ENCODE measurements at regions not wholly inside any gene's neighbourhood (a gene's known extent, or its start where the extent isn't known, plus 50 kb on each side); places are given as distances from the start of the nearest gene placed in this dataset.
A peak's percentile ranks its signal among the peaks of the same experiment; 100 is the strongest.

DNA sequence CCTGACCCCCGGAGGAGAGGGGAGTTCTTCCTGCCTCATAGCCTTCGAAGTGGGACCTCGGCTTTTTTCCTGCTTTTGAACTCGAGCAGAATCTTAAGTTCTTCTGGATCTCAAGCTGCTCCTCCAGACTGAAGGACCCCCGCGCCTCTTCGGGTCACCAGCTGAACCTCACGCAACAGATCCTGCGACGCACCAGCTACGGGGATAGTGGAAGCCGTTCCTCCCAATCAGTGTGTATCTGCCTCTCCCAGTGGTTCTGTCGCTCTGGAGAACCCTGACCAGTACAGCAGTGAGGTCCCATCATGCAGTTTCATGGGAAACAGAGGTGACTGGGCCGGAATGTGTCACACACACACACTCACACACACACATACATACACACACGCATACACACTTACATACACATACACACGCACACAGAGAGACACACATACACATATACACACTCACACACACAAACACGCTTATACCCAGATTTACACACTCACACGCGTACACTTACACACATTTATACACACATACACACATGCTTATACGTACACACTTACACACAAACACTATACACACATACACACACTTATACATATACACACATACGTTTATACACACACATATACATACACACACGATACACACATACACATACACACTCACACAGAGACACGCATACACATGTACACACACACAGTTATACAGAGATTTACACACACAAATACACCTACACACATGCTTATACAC, 170.0 kb downstream of the TTLL2 start:
- DNase-seq: no peak

DNA sequence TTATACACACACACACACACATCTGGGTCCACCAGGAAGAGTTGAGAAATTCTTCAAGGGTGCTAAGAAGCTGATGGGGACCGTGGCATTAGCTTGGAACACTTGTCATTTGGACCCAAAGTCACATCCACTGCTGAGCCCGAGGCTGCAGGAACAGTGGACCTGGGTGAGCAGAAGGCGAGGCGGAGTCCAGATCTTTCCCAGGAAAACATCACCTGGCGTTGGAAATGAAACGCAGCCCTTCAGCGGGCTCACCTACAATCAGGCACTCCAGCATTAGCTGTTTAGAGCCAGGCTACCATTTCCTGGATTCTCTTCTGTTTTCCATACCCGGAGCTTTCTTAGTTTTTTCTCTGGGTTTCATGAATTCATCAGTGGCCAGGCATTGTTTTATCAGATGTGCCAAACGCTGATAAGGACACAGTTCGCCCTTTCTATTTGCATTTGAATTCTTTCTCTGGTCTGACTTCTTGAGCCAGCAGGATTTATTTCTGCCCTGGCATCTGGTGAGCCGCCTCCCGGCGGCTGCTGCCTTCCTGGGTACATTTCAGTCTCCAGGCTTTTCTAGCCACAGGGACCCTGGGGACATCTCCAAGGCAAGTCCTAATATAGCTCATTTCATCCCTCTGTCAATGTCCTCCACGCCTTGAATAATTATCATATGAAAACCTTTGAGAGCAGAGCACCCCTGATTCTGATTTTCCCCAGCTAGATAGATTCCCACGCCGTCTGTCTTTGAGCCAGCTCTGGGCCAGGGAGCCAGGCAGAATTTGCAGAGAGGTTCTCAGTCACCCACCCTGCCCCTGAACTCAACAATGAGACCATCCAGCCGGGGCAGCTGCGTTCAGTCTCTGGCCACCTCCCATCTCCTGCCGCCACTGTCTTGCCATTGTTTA, 170.9 kb downstream of the TTLL2 start:
- peak; percentile 5 for DNase-seq

DNA sequence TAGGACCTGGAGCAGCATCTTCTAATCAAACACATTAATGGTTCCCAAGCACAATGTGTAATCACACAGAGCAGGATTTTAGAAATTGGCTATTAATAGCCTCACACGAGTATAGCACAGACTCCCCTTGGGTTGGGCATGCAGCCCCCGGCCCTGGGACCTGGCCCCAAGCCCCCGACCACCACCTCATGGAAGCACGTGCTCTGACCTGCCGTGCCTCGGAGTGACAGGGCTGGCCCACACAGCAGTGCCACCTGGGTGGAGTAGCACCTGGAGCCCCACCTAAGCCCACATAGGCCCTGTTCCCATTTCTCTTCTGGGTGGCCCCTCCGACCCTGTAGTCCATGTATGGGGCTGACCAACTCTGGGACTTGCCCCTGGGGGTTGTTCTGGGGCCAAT, 171.8 kb downstream of the TTLL2 start:
- no peak for DNase-seq

DNA sequence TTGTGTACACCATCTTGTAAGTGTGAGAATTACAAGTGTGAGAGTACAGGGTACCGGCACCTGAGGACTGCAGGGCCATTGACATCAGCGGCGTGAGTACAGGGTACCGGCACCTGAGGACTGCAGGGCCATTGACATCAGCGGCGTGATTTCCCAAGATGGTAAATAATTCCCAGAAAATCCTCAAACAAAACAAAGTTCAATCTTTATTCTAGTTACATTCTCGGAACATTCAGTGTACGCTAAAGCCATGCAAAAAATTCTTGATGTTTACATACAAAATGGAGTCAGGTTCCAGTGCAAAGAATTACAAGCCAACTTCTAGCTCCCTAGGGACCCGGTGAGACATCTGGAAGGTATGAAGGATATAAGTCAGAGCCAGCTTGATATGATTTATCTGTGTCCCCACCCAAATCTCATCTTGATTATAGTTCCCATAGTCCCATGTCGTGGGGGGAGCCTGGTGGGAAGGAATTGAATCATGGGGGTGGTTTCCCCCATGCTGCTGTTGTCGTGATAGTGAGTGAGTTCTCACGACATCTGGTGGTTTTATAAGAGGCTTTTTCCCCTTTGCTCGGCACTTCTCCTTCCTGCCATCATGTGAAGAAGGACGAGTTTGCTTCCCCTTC, 172.7 kb downstream of the TTLL2 start:
- peak; percentile 37 for DNase-seq

DNA sequence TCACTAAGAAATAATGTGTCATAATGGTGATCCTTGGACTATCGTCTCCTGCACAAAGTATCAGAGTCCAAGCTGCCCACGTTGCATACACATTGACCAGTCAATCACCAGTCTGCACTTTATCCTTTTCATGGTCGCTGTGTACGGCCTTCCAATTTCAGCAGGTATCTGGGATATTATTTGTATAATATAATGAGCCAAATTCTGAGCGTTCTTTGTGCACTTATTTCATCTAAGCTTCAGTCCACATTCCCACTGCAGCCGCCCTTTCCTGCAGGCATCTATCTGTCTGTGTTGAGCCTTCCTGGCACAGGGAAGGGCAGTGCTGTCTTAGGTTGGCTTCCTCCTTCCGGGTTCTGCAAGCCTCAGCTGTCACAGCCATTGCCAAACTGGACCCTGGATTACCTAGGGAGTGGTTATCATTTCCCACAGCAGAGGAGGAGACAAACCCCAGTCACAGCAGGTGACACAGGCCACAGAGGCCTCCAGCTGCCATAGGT, 174.3 kb downstream of the TTLL2 start:
- DNase-seq: no peak

DNA sequence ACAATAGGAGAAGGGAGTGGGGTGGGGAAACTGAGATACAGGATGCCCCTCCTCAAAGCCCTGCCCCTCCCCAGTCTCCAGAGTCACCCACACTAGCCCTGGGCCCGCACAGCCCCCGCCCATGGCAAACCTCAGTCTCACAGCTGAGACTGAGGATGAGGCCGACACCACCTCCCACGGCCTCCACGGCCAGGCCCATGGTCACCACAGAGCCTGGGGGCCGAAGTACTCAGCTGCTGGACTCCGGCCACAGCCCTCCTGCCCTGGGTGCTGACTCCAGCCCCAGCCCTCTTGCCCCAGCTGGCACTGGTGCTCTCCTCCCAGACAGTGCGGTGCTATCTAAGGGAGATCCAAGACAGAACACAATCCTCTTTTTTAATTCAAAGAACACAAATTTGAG, 176.1 kb downstream of the TTLL2 start:
- no peak for DNase-seq

DNA sequence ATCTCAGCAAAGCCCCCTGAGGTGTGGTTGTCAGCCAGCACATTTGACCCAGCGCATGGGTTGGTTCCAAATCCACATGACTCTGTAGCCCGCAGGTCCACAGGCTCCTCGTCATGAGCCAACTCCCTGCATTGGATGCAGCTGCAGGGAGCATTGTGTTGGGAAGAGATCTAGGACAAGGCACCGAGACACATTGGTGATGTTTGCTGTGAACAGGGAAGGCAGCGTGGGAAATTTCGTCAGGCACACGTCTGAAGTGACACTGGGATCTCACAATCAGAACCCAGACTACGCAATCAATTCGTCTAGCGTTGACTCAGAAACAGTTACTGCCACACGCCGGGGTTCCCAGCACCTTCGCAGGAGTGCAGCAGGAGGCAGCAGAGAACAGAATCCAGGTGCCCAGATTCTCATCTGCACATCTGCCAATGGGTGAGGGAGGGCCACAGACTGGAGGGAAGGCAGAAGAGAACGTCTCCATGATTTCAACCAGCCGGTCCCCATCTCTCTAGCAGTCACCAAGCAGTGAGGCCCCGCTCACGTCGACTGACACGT, 177.0 kb downstream of the TTLL2 start:
- peak; percentile 63 for DNase-seq

DNA sequence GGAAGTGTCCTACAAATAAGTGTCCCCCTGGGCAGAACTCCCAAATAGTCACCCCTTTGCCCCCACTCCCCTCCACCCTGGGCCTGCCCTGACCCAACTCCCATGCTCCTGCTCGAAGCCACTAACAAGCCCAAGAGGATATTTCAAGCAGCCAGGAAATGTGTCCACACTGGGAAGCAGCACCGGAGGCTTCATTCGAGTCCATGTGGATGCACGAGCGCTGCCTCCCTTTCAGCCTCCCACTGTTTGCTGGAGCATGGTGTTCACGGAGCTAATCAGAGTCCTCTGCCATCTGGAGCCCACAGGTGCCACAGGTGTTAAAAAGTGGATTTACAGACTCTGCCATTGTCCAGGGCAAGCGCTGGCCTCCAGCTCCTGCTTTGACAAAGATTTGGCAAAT, 177.6 kb downstream of the TTLL2 start:
- DNase-seq: no peak

DNA sequence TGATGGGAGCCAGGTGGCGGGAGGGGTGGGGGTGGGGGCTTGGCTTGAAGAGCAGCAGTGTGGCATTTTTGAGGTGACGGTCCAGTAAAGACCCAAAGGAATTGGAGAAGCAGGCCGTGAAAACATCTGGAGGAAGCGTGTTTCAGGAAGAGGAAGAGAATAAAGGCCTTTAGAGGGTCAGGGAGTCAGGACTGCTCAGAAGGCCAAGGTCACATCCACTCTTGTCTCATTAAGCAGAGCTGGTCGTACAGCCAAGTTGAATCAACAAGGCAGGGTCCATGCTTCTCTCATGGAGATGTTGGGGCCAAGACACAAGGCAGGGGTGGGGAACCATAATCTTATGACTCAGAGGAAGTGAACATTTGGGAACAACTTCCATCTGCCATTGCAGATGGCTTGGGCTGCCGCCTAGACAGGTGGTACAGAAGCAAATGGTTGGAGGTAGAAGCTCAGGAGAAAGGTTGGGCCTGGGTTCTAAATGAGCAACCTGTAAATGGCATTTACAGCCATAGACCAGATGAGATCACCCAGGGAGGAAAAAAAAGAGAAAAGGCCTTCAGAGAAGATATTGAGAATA, 179.6 kb downstream of the TTLL2 start:
- DNase-seq: no peak

DNA sequence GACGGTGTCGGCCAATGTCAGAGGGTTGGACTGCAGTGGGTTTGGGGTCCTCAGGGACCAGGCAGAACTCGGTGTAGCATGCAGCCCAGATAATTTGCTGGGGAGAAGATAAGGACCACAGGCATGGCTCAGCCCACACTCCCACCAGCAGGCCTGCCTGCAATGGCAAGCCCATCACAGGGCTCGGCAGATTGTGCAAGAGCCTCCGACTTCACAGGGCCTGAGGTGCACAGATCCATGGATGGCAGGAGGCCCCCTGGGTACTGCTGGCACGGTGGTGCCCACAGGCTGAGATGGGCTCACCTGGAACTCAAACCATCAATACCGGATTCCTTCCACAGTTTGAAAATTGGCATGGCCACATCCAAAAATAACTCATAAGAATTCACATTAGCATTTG, 180.3 kb downstream of the TTLL2 start:
- no peak for DNase-seq

DNA sequence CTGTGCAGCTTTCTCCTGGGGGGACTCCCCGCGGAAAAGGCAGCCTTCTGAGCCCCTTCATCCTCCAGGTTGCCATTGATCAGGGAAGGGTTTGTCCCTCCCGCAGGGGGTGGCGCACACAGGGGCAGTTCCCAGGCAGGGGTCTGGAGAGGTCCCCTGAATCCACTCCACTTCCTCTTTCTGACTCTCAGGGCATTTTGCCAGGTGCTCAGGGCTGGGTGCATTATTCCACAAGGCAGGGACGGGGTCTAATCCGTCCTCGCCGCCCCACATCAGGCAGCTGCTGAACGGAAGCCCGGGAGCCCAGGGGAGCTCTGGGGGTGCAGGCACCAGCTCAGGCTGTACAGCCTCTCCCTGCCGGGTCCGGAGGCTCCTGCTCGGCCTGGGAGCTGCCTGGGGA, 180.9 kb downstream of the TTLL2 start:
- DNase-seq: no peak

DNA sequence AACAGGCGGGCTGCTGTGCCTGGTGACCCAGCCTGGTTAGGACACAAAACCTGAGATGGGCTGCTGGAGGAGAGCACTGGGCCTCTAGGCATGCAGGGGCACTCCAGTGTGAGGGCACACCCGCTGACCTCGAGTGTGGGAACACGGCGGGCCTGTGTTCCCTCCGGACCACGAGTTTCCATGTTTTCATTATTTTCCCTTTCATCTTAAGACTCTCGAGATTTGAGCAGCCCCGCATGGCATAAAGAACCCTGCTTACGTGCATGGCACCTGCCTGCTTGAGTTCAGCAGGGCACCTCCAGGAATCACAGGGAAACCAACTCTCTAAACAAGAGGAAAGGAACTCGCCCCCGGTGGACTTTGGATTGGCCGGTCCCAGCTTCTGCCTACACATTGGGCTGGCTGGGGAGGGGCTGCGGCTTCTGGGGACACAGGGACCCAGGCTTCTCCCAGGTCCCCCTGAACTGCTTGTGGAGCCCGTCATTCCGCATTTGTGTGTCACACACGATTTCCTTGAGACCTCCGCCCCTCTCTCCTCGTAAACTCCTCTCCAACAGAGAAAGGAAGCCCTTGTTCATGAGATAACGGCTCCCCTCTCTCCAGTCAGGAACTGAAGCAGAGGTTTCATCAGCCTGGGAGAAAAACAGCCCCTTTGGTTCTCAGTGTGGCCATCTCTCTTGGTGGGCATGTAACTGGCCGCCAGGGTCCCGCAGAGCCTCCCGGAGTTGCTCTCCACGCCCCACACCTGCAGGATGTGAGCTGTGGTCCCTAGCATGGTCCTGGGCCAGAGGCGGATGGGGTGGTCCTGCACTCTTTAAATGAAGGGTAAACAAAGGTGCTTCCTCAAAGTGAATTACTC, 181.8 kb downstream of the TTLL2 start:
- no peak for DNase-seq

DNA sequence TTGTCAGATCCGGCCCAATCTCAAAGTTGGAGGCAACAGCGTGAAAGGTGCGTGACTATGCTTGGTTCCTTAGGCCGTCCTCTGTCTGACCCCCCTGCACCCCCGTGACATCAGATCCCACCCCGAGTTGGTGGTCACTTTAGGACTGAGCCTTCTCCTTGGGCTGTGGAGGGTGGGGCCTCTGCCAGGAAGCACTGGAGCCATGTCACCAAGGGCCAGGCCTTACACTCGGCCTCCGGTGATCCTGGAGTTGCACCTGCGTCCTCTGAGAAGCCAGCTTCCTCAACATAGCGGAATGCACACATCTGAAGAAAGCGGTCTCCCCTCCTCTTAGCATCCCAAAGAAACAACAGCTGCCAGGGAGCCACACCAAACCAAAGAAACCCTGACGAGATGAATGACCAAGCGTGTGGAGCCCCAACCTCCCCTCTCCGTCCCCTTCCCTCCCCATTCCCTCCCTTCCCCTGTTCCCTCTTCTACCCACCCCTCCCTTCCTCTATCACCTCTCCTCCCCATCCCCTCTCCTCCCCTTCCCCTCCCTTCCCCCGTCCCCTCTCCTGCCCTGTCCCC, 182.6 kb downstream of the TTLL2 start:
- no peak for DNase-seq

DNA sequence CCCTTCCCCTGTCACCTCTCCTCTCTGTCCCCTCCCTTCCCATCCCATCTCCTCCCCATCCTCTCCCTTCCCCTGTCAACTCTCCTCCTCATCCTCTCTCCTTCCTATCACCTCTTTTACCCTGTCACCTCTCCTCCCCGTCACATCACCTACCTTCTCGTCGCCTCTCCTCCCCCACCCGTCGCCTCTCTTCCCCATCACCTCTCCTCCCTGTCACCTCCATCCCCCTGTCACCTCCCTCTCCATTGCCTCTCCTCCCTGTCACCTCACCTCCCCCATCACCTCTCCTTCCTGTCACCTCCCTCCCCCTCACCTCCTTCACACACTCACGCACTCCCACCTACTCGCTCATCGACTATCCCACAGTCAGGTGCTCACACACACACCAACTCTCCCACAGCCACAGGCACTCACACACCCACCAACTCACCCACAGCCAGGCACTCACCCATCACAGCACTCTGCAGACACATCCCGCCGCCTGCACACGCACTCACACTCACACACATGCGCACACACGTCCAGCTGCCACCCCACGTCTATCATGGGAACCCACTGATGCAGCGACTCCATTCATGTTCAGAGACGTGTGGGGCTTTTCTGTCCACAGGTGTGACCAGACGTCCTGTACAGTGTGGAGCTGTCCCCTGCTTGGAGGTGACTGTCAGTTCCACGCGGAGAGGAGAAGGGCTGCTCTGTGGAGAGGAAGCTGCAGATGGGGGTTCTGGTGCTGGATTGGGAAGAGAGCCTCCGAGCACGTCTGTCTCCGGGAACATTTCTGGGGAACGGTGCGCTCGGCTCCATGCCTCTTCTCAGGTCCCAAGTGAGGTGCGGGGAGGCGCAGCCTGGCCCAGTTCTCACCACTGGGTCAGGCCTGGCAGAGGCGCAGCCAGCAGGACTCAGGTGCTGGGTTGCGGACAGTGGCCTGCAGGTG, 184.3 kb downstream of the TTLL2 start:
- no peak for DNase-seq

DNA sequence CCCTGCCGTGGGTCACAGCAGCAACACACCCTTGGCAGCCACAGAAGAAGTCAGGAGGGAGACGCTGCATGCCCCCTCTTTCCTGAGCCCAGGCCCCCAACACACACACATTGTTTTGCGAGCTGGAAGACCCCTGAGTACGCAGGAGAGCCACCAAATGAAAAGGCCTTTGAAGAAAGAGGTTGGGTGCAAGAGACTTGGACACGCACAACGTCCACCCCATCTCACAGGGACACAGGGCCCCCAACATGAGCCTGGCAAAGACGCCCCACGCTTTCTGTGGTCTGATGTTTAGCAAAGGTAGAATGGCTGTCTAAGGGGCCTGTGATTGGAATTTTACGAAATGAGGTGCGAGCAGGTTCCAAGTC, 185.0 kb downstream of the TTLL2 start:
- DNase-seq: no peak

DNA sequence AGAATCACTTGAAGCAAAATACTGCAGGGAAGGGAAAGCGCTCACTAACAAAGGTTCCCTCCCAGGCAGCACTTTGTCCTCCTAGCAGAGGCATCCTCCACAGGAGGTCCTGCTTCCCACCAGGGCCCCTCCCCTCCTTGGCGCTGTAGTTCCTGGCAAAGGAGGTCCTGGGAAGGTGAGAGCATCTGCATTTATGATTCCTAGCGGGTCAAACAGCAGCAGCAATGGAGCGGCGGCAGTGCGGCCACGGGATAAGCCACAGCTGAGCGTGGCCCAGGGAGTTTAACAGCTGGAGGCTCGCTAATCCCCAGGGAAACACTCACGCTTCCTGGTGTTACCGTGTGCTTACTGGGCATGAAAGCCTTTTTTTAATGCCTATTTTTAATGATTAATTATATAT, 185.8 kb downstream of the TTLL2 start:
- peak; percentile 83 for DNase-seq

DNA sequence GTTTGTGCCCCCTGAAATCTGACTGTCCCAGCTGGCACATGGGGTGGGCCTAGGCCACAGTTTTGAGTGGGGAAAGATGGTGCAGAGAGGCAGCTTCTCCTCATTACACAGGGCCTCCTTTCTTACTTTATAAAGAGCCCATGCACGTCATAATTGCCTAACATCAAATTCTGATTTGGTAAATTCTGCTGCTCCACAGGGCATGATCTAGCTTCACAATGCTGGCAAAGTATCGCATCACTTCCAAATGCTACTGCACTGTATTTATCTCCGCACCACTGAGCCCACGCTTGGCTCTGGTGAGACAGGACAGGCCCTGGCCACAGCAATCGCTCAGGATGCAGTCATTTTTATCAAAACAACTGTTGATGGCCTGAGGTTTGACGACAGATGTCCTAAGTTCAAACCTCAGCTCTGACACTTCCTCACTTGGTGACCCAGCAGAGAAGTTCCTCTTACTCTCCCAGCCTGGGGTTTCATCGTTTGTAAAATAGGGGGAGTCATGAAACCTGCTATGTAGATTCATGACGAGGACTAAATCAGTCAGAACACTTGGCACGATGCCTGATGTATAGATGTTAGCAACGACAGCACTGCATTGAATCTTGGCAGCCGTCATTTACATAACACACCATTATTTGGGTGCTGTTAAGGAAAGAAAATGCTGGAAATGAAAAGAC, 187.9 kb downstream of the TTLL2 start:
- DNase-seq: no peak

DNA sequence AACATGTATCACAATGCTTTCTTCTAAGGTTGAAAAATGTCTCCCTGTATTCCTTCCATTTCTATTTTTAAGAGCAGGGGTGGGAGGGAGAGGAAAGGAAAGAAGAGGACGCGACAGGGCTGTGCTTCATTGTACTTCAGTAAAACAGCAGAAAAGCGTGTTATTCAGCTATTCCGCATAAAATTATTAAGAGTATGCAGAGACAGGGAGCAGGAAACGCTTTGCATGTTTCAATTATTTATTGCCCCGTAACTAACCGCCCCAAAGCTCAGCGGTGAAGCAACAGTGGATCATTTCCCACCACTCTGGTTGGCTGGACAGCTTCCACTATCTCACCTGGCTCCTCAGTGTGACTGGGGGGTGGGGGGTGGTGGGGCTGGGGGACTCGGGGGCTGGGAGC, 188.9 kb downstream of the TTLL2 start:
- no peak for DNase-seq

DNA sequence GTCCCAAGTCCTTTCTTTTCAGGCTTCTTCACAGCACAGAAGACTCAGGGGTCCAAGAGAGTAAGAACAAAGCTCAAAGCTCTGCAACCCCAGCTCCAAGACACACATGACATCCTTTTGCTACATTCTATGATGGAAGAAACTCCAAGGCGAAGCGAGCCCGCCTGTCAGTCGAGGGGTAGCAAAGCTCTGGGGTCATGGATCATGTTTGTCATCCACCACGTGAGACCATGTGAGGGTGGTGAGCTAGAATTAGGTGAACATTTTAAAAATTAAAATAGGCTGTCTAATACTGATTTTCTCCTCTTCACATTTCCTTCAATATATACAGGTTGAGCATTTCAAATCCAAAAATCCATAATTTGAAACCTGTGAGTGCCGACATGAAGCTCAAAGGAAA, 189.6 kb downstream of the TTLL2 start:
- no peak for DNase-seq
